T47D (cell line): ENCODE measurements at regions not wholly inside any gene's neighbourhood (a gene's known extent, or its start where the extent isn't known, plus 50 kb on each side); places are given as distances from the start of the nearest gene placed in this dataset.

Experiments used
- DNase-seq, 2 experiments: peaks; one replicate each; pipeline versions ENCODE4 v3.0.0 to v3.0.0-alpha.2; 2011 to 2012; ENCODE audit warnings: low read depth in 1 of 2, low spot score in 1 of 2
- JUND ChIP-seq: IDR thresholded peaks from 2 replicates; pipeline ENCODE4 v1.6.1; 2012; ENCODE audit warnings: low read depth
- in situ Hi-C: cut with HindIII; loops from 2 replicates; pipeline ENCODE4 v1.10.0; 2016; ENCODE audit warnings: low sequenced_read_pairs, low pct_unique_long_range_greater_than_20kb

GRCh38 chr13:23947893-23948292 lies 50.6 kb upstream of the C1QTNF9B start:
- DNase-seq: no peak
- in situ Hi-C loops: no loop called here
- no peak for TF ChIP-seq JUND

DNA sequence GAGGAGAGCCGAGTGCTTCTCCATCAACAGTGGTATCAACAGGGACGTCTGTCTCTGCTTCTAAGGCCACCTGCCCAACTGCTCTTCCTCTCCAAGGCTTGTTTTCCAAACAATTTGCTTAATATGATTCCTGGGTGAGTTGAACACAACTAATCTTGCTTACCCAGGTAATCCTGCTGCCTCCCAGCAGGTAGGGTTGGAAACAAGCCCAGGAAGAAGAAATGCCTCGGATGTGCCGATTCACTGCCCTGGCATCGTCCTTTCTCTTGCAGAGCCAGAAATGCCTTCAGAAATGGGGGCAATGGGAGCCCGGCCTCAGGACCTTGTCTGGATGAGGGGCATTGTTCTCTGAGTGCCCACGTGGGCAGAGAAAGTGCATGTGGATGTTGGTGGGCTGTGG lies 51.9 kb upstream of the C1QTNF9B start:
- in situ Hi-C loops: no loop called here
- TF ChIP-seq JUND: no peak
- DNase-seq: no peak

DNA sequence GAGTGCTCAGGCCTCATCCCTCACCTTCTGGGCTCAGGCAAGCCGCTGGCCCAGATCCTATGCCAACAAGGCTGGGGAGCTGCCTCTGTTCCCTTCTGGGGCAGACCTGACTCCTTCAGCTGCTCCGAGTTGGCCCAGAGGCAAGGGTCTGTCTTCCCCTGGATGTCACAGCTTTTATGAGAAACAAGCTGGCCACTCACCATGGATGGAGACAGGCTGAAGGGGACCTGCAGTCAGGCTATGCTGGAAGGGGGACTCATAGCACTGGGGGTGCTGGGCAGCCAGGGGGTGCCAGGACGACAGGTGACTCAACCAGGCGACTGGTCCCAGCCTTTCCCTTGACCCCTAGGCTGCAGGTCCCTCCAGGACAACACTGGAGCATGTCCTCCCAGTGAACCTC lies 52.4 kb upstream of the C1QTNF9B start:
- no peak for DNase-seq
- no peak for TF ChIP-seq JUND
- in situ Hi-C loops: no loop called here

GRCh38 chr13:23950736-23951510 lies 53.6 kb upstream of the C1QTNF9B start:
- DNase-seq: no peak
- no peak for TF ChIP-seq JUND
- in situ Hi-C loops: no loop called here

GRCh38 chr13:23952796-23953195 lies 55.5 kb upstream of the C1QTNF9B start:
- no peak for DNase-seq
- TF ChIP-seq JUND: no peak
- in situ Hi-C loops: no loop called here

- DNase-seq: no peak
- in situ Hi-C loops: no loop called here
- TF ChIP-seq JUND: no peak
Measured at GRCh38 chr13:23953860-23954512, 56.7 kb upstream of the C1QTNF9B start.

DNA sequence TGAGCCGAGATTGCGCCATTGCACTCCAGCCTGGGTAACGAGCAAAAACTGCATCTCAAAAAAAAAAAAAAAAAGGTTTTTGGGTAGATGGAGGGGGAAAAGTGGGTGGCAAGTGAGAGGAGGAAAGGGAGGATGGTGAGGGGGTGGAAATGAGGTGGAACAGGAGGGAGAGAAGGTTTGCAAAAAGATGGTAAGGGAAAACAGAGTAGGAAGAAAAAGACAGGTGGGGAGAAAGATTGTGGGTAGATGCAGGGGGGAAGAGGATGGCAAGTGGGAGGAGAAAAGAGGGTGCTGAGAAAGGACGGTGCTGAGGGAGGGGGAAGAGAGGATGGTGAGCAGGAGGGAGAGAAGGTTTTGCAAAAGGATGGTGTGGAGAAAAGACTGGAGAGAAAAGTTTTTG lies 57.8 kb upstream of the C1QTNF9B start:
- TF ChIP-seq JUND: no peak
- in situ Hi-C loops: no loop called here
- no peak for DNase-seq

- TF ChIP-seq JUND: no peak
- no peak for DNase-seq
- in situ Hi-C loops: no loop called here
Measured at GRCh38 chr13:23956106-23956505, 58.8 kb upstream of the C1QTNF9B start.

DNA sequence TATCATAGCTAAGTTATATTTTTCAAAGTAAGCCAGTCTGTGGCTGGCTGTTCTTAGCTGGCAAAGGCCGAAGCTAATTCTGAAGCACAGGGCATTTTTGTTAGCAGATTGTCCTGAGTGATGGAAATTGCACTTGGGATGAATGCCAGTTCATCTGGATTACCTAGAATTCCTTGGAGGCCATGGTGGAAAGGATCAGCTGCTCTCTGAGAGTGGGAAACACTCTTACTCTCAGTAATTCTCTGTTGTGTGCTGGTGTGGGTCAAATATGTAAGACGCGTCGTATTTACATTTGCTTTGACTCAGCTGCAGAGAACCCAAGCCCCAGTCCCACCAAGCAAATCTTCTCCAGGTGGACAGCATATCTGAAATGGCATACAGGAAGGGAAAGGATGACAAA lies 60.7 kb upstream of the C1QTNF9B start:
- no peak for TF ChIP-seq JUND
- no peak for DNase-seq
- in situ Hi-C loops: no loop called here

DNA sequence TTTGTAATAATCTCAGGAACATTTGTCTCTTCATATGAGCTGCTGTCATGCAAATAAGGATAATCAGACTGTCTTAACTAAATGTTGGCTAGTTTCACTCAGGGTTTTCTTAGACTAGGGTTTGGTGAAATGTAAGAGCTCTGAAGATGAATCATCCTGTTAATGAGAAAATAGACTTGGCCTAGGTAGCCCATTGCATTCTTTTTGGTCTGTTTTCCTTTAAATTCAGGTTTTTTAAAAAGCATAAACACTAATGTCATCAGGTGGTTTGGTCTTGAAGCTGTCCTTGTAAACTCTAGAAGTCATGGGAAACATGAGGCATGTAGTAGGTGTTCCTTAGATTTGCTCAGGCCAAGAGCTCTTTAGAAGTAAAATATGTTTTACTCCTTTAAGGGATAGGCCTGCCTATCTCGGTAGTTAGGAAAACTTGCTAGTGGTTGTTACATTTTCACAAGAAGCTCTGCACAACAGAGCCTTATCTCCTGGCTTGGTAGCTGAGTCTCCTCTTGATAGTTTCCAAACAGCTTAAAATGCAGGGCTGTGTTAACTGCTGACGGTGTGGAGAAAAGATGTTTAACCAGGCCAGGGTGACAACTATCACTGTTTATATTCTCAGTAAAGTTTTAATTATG lies 62.0 kb upstream of the C1QTNF9B start:
- in situ Hi-C loops: no loop called here
- no peak for DNase-seq
- no peak for TF ChIP-seq JUND

DNA sequence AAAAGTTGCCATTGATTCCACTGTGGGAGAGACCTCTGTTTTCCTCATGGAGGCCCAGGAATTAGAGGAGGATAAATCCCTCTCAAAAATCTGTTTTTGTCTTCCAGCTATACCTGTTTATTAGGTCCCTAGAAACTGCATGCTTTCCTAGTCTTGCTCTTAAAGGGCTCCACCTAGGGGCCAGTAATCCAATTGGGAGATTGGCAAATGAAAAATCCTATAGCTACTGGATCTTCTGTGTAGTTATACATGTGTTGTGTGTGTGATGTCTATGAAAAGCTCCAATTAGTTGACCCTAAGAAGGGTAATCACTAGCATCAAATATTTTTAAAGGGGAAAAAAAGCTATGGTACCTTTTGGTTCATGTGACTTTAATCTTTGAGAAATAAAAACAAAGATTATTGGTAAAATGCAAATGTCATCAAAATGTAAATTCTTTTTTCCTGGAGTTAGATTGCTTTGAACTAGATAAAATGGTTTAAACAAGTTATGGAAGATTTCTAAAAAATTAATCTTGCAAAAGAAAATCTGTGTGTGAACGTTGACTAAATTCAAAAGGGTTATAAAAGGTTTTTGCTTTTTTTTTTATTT lies 63.4 kb upstream of the C1QTNF9B start:
- no peak for TF ChIP-seq JUND
- peak in 1 of 2 experiments; percentile 63 for DNase-seq
- in situ Hi-C loops: no loop called here

DNA sequence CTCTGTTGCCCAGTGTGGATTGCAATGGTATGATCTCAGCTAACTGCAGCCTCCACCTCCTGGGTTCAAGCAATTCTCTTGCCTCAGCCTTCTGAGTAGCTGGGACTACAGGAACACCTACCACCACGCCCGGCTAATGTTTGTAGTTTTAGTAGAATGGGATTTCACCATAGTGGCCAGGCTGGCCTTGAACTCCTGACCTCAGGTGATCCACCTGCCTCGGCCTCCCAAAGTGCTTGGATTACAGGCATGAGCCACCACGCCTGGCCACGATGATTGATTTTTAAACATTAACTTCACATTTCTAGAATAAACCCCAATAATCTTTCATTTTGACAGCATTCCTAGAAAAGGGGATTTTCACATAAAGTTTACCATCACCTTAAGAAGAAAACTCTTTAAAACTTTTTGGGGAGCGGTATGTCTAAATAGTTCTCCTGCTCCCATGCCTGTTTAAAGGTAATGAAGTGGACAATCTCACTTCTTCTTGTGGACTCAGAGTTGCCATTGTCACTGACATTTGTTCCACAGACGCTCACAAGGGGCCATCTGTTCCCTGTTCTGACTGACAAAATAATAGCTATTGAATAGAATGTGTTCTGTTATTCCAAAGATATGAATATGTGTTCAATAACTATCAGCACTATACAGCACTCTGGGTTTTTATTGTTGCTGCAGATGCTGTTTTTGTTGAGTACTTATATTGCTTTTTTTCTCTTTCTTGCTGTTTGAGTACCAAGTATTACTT lies 66.1 kb upstream of the C1QTNF9B start:
- in situ Hi-C loops: no loop called here
- no peak for DNase-seq
- no peak for TF ChIP-seq JUND
